ENCODE measurements at regions not wholly inside any gene's neighbourhood (a gene's known extent, or its start where the extent isn't known, plus 50 kb on each side); places are given as distances from the start of the nearest gene placed in this dataset.

DNA sequence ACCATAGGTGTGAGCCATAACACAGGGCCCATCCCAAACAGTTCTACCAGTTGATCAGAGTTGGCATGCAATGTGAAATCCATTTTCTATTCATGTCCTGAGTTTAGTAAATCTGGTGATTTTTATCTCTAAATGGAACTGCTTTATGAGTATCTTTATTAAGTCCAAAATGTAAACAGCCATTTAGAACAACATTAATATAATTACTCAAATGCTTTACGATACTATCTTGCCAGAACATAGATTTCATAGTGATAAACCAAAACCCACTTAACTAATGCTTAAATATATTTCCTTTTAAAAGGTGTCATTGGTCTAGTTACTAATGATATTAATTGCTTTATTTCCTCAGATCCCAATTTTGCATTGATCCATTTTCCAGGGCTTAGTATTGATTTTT lies 80.7 kb downstream of the PLCE1 start:
- no peak for TF ChIP-seq CTCF (IDR thresholded peaks at IDR 0.05; ENCODE audit: low read depth, low read length)
- H3K4me3 ChIP-seq (replicated peaks in 1 of 2; ENCODE audit: low read depth in 2 of 2, low read length in 2 of 2) = no peak overlapping the region
- DNase-seq (ENCODE audit: low read depth in 2 of 2) = no peak

DNA sequence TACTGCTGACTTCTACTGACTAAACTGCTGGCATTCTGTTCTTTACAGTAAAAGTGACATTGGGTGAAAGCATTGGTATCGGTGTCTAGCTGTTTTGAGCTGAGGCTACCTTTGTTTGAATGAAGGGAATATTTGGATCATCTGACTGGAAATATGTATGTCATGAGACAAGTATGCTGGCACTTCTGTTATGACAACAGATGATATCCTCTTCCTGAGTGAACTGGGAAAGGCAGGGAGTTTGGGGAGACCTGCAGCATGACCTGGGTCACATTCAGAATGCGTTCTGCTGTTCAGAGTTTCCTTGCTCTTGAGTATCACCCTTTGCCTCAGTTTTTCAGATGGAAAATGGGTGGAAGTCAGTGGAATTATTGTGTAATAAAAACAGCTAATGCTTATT lies 81.8 kb downstream of the PLCE1 start:
- H3K4me3 ChIP-seq (replicated peaks in 1 of 2; ENCODE audit: low read depth in 2 of 2, low read length in 2 of 2) = no peak overlapping the region
- no peak for TF ChIP-seq CTCF (IDR thresholded peaks at IDR 0.05; ENCODE audit: low read depth, low read length)
- peak in 1 of 2 donors; percentile 28 for DNase-seq (ENCODE audit: low read depth in 2 of 2)

GRCh38 chr10:94076325-94076841 lies 82.7 kb downstream of the PLCE1 start:
- peak; percentile 55 for TF ChIP-seq CTCF (IDR thresholded peaks at IDR 0.05; ENCODE audit: low read depth, low read length)
- peak; percentile 63 to 84 for DNase-seq (ENCODE audit: low read depth in 2 of 2)

DNA sequence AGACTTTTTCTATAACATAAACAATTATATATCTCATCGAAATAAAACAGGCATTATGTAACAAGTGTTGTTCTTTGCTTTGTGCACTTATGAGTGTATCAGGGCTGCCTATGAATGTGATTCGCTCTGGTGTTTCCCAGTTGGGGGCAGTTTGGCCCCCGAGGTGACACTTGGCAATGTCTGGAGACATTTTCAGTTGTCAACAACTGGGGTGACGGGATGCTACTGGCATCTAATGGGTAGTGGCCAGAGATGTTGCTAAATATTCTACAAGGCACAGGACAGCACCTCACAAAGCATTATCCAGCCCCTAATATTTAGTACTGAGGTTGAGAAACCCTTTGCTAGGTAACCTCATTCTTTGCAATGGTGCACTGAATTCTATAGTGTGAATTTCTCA lies 83.3 kb downstream of the PLCE1 start:
- DNase-seq (ENCODE audit: low read depth in 2 of 2) = no peak
- TF ChIP-seq CTCF (IDR thresholded peaks at IDR 0.05; ENCODE audit: low read depth, low read length) = no peak

More at GRCh38 chr10:94076325-94076841, 82.7 kb downstream of the PLCE1 start:
- H3K4me3 ChIP-seq (replicated peaks in 1 of 2; ENCODE audit: low read depth in 2 of 2, low read length in 2 of 2) = no peak overlapping the region

DNA sequence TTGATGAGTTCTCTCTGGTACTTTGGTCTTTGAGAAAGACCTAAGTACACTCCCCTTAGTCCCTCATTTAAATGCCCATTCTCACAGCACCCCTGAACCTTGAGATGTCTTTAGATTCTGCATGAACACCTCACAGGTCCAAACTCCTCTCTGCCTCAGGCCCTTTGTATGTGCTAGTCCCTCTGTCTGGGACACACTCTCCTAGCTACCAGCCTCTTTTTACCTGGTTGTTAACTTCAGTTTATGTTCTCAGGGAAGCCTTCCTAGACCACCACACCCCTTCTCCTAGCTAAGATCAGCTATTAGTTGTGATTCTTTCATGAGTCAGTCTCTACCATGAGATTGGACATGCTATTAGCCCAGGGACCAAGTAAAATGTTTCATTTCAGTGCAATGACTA lies 86.4 kb downstream of the PLCE1 start:
- no peak for DNase-seq (ENCODE audit: low read depth in 2 of 2)

More for the DNA sequence above, 83.3 kb downstream of the PLCE1 start:
- H3K4me3 ChIP-seq (replicated peaks in 1 of 2; ENCODE audit: low read depth in 2 of 2, low read length in 2 of 2) = no peak overlapping the region

GRCh38 chr10:94083662-94084265 lies 90.0 kb downstream of the PLCE1 start:
- no peak for TF ChIP-seq CTCF (IDR thresholded peaks at IDR 0.05; ENCODE audit: low read depth, low read length)
- no peak for DNase-seq (ENCODE audit: low read depth in 2 of 2)
- no peak overlapping the region for H3K4me3 ChIP-seq (replicated peaks in 1 of 2; ENCODE audit: low read depth in 2 of 2, low read length in 2 of 2)

More for the DNA sequence above, 86.4 kb downstream of the PLCE1 start:
- H3K4me3 ChIP-seq (replicated peaks in 1 of 2; ENCODE audit: low read depth in 2 of 2, low read length in 2 of 2) = no peak overlapping the region
- TF ChIP-seq CTCF (IDR thresholded peaks at IDR 0.05; ENCODE audit: low read depth, low read length) = no peak

DNA sequence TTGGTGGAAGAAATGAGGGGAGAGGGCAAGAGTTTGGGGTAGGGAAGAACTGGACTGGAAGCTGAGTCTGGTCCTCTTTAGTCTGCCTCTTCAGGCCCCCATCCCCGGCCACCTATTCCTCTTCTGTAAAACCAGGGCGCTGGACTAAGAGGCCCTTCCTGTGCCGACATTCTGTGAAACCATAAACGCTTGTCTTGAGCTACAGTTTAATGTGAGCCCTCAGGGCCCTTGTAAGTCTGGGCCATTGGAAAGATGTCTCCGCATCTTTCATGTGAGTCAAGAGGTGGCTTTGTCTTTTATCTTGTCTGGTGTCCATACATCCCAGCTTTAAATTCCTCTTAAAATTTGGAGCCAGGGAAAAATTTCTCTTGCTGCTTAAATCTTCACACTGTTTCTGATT lies 90.6 kb downstream of the PLCE1 start:
- no peak for DNase-seq (ENCODE audit: low read depth in 2 of 2)
- no peak overlapping the region for H3K4me3 ChIP-seq (replicated peaks in 1 of 2; ENCODE audit: low read depth in 2 of 2, low read length in 2 of 2)
- no peak for TF ChIP-seq CTCF (IDR thresholded peaks at IDR 0.05; ENCODE audit: low read depth, low read length)
